DOHH2 (cell line): ENCODE measurements at regions not wholly inside any gene's neighbourhood (a gene's known extent, or its start where the extent isn't known, plus 50 kb on each side); places are given as distances from the start of the nearest gene placed in this dataset.

ENCODE experiments used
- H3F3A ChIP-seq: fragments of 200-600 bp; sonication (generic), shearing (Covaris generic); 2 replicates; pipeline ENCODE4 v1.6.0; 2016; ENCODE audit warnings: antibody characterized with exemption, mild to moderate bottlenecking; ENCODE audit not compliant: control insufficient read depth, insufficient read depth
- H3K27ac ChIP-seq: fragments of 200-600 bp; sonication (generic); 2 replicates; pipeline ENCODE4 v1.5.1; 2014; ENCODE audit warnings: low read depth, mild to moderate bottlenecking, low read length, moderate library complexity
- H3K27me3 ChIP-seq: fragments of 200-600 bp; sonication (generic); 2 replicates; pipeline ENCODE4 v1.6.1; 2014; ENCODE audit warnings: mild to moderate bottlenecking, low read length, mixed read lengths; ENCODE audit not compliant: control insufficient read depth
- H3K36me3 ChIP-seq: fragments of 200-600 bp; sonication (generic); 2 replicates; pipeline ENCODE4 v1.6.1; 2014; ENCODE audit warnings: mild to moderate bottlenecking, low read length, moderate library complexity, mixed read lengths; ENCODE audit not compliant: control insufficient read depth
- H3K4me1 ChIP-seq: fragments of 200-600 bp; sonication (generic); 2 replicates; pipeline ENCODE4 v1.6.1; 2014; ENCODE audit warnings: mild to moderate bottlenecking, low read length, mixed read lengths; ENCODE audit not compliant: control insufficient read depth
- H3K4me2 ChIP-seq: fragments of 200-600 bp; sonication (generic); 2 replicates; pipeline ENCODE4 v1.6.0; 2014; ENCODE audit warnings: mild to moderate bottlenecking, low read length, moderate library complexity
- H3K4me3 ChIP-seq: fragments of 200-600 bp; sonication (generic); 2 replicates; pipeline ENCODE4 v1.5.1; 2014; ENCODE audit warnings: mild to moderate bottlenecking, low read length, mixed read lengths
- H3K79me2 ChIP-seq: fragments of 200-600 bp; sonication (generic); 2 replicates; pipeline ENCODE4 v1.6.1; 2014; ENCODE audit warnings: mild to moderate bottlenecking, low read length, mixed read lengths; ENCODE audit not compliant: control insufficient read depth
- H3K9me2 ChIP-seq: fragments of 200-600 bp; sonication (generic); replicated peaks from 2 replicates; pipeline ENCODE4 v1.6.1; 2014; ENCODE audit warnings: mild to moderate bottlenecking, low read length, mixed read lengths; ENCODE audit not compliant: control insufficient read depth
- H3K9me3 ChIP-seq: fragments of 200-600 bp; sonication (generic); 2 replicates; pipeline ENCODE4 v1.6.1; 2014; ENCODE audit warnings: antibody characterized with exemption, low read length, mixed read lengths; ENCODE audit not compliant: control insufficient read depth, insufficient read depth
- H4K20me1 ChIP-seq: fragments of 200-600 bp; sonication (generic); 2 replicates; pipeline ENCODE4 v1.6.0; 2014; ENCODE audit warnings: low read depth, mild to moderate bottlenecking, antibody characterized with exemption, low read length, moderate library complexity; ENCODE audit not compliant: control insufficient read depth, insufficient read depth
- EZH2phosphoT487 ChIP-seq: fragments of 200-600 bp; sonication (generic); IDR thresholded peaks from 2 replicates; pipeline ENCODE4 v1.6.1; 2017; ENCODE audit warnings: borderline replicate concordance, mild to moderate bottlenecking, antibody characterized with exemption, low read length, moderate library complexity, mixed read lengths
- TF ChIP-seq, protein P1 (sequence below): fragments of 200-600 bp; sonication (generic); IDR thresholded peaks from one replicate; pipeline ENCODE4 v1.5.1; 2014; ENCODE audit warnings: antibody characterized with exemption, mild to moderate bottlenecking, low read depth, low read length; ENCODE audit not compliant: poor library complexity, severe bottlenecking

DNA sequence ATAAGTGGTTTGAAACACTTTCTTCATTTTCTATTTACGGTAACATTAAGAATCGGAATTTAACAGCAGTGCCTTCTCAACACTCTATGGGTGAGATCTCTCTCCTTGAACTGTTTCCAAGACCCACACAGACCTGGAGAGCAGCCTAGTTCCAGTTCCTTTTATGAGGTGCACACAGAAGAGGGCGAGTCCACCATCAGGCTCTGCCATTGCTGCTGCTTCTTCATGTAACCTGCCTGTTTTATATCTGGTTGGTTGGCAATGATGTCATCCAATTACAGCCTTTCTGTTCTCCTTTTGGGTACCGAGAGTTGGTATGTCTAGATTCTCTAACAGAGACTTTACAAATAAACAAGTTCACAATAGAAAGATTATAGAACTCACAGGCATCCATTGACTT lies 225.7 kb downstream of the UTP18 start:
- H3K9me3 ChIP-seq, result no peaks in the 10 kb centered on the region
- no peak overlapping the region for H3K27ac ChIP-seq
- H3F3A ChIP-seq, result no peaks in the 10 kb centered on the region
- H3K4me1 ChIP-seq, result no peaks in the 10 kb centered on the region
- no peak for TF ChIP-seq EZH2phosphoT487
- TF ChIP-seq, protein P1, sequence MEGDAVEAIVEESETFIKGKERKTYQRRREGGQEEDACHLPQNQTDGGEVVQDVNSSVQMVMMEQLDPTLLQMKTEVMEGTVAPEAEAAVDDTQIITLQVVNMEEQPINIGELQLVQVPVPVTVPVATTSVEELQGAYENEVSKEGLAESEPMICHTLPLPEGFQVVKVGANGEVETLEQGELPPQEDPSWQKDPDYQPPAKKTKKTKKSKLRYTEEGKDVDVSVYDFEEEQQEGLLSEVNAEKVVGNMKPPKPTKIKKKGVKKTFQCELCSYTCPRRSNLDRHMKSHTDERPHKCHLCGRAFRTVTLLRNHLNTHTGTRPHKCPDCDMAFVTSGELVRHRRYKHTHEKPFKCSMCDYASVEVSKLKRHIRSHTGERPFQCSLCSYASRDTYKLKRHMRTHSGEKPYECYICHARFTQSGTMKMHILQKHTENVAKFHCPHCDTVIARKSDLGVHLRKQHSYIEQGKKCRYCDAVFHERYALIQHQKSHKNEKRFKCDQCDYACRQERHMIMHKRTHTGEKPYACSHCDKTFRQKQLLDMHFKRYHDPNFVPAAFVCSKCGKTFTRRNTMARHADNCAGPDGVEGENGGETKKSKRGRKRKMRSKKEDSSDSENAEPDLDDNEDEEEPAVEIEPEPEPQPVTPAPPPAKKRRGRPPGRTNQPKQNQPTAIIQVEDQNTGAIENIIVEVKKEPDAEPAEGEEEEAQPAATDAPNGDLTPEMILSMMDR, result no peak
- no peaks in the 10 kb centered on the region for H3K36me3 ChIP-seq
- no peak overlapping the region for H3K4me3 ChIP-seq
- no peaks in the 10 kb centered on the region for H4K20me1 ChIP-seq
- no peaks in the 10 kb centered on the region for H3K79me2 ChIP-seq
- no peak overlapping the region for H3K4me2 ChIP-seq
- H3K27me3 ChIP-seq, result no peaks in the 10 kb centered on the region
- no peaks in the 10 kb centered on the region for H3K9me2 ChIP-seq

DNA sequence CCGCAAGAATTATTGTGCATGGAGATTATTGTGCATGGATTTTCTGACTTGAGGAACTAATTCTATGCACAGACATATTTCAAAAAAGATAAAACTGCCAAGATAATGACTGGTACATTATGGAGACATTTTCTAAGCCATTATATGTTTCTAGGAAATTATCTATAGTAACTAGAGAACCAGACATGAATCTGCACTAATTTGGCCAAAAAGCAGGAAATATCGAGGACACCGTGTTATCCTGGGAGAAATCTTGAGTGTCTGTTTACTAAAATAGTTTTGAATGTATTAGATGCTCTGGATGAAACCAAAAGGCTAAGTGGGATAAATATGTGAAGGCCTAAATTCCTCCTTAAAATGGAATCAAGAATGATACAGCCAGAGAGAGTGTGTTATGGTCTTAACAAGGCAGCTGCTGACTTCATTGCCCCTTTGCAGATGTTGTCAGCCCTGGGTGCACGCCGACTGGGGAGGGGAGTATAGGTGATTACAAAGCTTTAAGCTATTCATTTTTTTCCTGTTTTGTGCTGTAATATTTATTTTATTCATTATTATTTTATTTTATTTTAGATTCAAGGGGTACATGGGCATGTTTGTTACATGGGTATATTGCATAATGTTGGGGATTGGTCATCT lies 226.7 kb downstream of the UTP18 start:
- H4K20me1 ChIP-seq, result no peaks in the 10 kb centered on the region
- H3K4me1 ChIP-seq, result no peaks in the 10 kb centered on the region
- no peaks in the 10 kb centered on the region for H3K27me3 ChIP-seq
- H3K9me3 ChIP-seq, result no peaks in the 10 kb centered on the region
- no peak overlapping the region for H3K27ac ChIP-seq
- H3K9me2 ChIP-seq, result no peaks in the 10 kb centered on the region
- H3K4me3 ChIP-seq, result no peak overlapping the region
- no peaks in the 10 kb centered on the region for H3F3A ChIP-seq
- no peaks in the 10 kb centered on the region for H3K79me2 ChIP-seq
- H3K36me3 ChIP-seq, result no peaks in the 10 kb centered on the region
- TF ChIP-seq, protein P1, result no peak
- TF ChIP-seq EZH2phosphoT487, result no peak
- H3K4me2 ChIP-seq, result no peak overlapping the region

DNA sequence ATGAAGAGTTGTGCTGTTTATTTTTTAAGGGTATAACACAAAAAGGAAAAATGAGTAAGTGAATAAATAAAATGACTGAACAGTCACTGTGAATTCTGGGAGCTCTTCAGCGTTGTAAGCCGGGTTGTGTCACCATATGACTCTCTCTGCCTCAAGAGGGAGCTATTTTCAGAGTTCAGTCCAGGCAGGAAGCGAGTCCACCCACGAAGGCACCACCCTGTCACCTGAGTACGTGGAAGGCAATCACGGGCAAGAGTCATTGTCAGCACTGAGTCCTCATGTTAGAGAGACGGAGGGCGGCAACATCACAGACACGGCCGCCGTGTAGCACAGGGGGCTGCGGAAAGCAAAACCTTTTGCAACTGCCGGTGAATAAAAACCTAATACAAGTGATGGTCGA lies 227.6 kb downstream of the UTP18 start:
- Histone ChIP-seq H3K36me3 (no peaks in the 10 kb centered on the region), H3K9me2 (no peaks in the 10 kb centered on the region), H4K20me1 (no peaks in the 10 kb centered on the region), H3K79me2 (no peaks in the 10 kb centered on the region), H3K4me2 (no peak overlapping the region), H3K27me3 (no peaks in the 10 kb centered on the region), H3K4me1 (no peaks in the 10 kb centered on the region), H3F3A (no peaks in the 10 kb centered on the region), H3K4me3 (no peak overlapping the region), H3K9me3 (no peaks in the 10 kb centered on the region), H3K27ac (no peak overlapping the region)
- TF ChIP-seq EZH2phosphoT487, result no peak
- TF ChIP-seq, protein P1, result peak; percentile 48
